ENCODE measurements at regions not wholly inside any gene's neighbourhood (a gene's known extent, or its start where the extent isn't known, plus 50 kb on each side); places are given as distances from the start of the nearest gene placed in this dataset.

DNA sequence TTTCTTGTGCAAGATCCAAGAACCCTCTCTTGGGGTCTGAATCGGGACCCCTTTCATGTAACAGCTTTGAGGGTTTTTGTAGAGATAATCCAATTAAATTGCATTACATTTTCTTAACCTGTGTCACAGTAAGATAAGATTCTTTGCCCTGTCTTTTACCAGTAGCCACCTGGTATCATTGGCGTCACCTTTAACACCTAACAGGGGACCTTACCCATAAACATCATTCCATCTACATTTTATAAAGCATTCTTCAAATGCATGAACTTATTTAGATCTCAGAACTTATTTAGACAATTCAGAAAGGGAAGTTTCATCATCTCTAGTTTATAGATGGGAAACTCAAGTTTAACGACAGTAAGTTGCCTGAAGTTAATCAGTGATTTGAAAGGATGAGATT lies 106.4 kb upstream of the KLF6 start:
- TF ChIP-seq POLR2A (IDR thresholded peaks at IDR 0.05; ENCODE audit: low read depth, low read length) (no peak), POLR2AphosphoS5 (IDR thresholded peaks at IDR 0.05; ENCODE audit: low read depth, low read length) (no peak), PAX5 (IDR thresholded peaks at IDR 0.05; ENCODE audit: insufficient read depth, low read length, severe bottlenecking) (no peak), POU2F2 (IDR thresholded peaks at IDR 0.05; ENCODE audit: low read depth, low read length) (no peak), TAF1 (IDR thresholded peaks at IDR 0.05; ENCODE audit: low read depth, low read length) (no peak), SPI1 (IDR thresholded peaks at IDR 0.05; ENCODE audit: low read depth, low read length) (no peak)
